HG03095 (cell line): ENCODE measurements at regions not wholly inside any gene's neighbourhood (a gene's known extent, or its start where the extent isn't known, plus 50 kb on each side); places are given as distances from the start of the nearest gene placed in this dataset.
"Not testable (repeated sequence)": the region's sequence is repeated elsewhere in the genome, so short reads cannot be mapped to it uniquely, and the experiment has no call there.

Experiments
- ATAC-seq: cut with Tn5 transposase; IDR thresholded peaks from one replicate; pipeline ENCODE4 v1.9.1; 2021; ENCODE audit warnings: moderate library complexity; ENCODE audit not compliant: unreplicated experiment

DNA sequence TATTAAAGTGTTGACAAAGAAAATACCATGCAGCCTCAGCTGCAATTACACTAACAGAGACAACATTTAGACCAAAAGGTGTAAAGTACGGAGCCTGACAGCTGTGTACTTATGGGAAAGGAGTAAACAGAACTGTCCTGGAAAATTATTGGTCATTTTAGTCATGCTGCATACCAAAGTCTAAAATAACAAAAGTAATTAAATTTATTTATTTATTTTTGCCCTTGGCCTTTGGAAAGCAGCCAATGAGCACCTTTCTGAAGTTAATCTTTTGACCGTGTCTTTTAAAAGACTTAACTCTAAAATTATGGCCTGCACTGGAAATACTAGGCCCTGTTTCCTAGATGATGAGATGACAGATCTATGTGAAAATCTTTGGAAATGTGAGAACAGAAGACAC is 597.6 kb downstream of the NXPH1 start:
- ATAC-seq = no peak

DNA sequence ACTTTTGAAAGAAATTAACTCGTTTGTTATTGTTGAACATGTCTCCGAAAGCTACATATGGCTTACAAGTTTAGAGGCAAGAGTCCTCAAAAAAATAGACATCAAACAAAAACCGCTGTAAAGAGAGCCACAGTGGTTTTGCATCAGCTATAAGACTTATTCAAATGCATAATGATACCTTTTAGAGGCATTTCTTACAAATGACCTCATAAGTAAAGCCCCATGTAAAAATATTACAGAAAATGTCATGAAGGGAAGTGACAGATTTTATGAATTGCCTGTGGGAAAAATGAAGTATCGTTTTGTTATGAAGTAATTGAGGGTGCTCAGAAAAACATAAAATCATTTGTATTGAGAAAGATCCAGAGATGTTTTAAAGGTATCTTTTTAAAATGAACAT is 598.0 kb downstream of the NXPH1 start:
- ATAC-seq = no peak

DNA sequence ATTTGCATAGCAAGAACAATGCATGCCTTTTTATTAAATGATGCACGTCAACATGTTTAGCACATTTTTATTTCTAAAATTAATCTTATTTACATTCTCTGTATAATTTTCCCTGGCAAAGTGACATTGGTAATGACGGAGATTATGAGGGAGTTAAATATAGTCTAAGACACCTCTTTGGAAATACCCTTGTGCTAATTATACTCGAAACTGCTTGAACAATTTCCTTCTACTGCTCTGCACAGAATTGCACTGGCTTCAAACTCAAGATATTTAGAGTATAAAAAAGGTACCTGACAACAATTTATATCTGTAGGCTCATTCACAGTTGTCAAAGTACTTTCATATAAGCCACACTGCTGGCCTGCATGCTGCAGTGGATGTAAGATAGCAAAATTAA is 602.7 kb downstream of the NXPH1 start:
- no peak for ATAC-seq

DNA sequence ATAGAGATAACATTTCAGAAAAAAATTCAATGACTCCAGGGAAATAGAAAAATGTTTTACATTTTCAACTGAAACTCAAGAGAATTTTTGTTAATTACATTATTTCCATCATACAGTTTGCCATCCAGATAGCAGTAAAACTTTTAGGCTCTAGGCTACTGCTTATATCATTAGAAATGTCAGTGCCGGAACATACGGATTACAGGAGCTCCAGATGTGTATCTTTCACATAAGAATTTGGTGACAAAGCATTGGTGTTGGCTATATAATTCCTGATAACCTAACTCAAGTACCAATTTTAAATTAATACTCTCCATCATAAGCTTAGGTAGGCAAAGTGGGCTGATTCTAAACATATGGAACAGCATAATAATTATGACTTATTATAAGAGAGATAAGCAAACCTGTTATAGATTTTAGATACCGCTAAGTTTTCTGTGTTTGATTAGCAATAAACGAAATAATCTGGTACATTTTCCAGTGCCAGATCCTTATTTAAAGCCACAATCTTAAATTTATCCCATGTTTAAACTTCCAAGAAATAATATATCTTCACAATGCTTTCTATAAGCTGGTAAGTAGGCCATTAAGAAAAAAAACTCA is 637.9 kb downstream of the NXPH1 start:
- no peak for ATAC-seq

DNA sequence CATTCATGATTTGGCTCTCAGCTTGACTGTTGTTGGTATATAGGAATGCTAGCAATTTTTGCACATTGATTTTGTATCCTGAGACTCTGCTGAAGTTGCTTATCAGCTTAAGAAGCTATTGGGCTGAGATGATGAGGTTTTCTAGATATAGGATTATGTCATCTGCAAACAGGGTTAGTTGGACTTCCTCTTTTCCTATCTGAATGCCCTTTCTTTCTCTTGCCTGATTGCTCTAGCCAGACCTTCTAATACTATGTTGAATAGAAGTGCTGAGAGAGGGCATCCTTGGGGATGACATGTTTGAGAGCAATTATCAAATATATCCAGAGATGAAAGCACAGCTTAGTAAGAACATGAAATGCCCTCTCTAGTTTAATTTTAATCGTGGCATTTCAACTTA is 642.4 kb downstream of the NXPH1 start:
- ATAC-seq = not testable (repeated sequence)

DNA sequence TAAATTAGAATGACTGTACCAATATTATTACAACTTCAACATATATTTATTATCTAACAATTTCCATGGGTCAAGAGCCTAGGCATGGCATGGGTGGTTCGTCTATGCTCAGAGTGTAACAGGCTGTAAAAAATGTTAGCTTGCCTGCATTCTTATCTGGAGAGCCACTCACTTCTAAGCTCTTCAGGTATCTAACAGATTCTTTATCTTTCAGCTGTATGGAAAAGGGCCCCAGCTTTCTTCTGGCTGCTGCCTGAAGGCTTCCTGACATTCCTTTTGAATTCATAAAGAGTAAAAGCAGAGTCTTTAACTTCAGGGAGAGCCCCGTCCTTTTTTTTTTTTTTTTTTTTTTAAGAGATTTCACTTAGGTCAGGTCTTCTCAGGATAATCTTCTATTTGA is 648.8 kb downstream of the NXPH1 start:
- ATAC-seq = no peak

DNA sequence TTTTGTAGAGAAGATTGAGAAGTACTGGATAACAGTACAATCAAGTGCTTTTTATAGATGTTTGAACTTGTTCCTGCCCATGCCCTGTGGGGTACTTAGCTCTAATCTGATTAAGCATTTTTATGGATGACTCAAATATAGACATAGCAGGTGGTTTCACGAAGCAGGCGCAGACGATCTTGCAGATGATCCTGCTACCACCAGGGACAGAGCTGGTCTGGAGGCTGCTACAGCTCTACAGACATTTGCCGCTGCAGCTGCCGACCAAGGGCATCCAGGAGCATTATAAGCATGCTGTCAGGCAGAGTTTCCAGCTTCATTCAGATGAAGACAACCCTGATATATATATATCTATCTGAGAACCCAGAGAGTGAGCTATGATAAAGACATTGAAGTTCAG is 650.4 kb downstream of the NXPH1 start:
- no peak for ATAC-seq

DNA sequence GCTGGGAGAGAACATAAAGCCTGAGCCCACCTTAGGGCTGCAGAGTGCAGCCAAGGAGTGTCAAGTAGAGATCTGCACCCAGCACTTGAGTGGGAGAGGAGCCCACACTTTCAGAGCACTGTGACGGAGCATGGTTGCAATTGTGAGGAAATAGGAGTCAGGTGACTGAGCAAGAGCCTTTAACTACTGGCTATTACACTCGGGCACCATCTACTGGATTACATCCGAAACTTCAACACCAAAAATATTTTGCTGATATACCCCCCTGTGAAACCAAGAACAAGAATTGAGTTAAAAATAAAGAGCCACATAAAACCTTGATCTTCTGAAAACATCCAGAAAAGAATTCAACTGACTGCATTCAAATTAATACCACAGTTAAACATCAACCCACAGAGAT is 657.9 kb downstream of the NXPH1 start:
- ATAC-seq = no peak

DNA sequence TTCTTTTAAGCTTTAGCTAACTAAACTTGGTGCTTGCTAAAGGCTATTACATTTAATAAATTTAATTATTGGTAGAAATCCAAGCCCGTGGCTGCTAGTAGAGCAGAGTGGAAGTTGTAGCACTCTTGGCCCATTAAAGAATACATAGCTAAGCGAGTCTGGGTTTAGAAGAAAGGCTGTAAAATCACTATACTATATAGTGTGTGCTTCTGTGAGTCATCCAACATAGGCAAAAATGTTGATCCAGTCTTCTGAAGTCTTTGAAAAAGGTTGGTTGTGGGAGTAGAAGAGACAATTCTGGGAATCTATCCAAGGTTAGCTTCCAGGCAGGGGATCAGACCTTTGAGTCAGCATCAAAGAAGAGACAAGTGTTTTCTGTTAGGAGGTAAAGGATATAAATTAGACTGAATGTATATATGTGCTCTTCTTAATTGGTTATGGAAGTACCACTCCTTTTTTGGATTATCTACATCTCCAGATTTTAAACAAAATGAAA is 664.2 kb downstream of the NXPH1 start:
- ATAC-seq = no peak

DNA sequence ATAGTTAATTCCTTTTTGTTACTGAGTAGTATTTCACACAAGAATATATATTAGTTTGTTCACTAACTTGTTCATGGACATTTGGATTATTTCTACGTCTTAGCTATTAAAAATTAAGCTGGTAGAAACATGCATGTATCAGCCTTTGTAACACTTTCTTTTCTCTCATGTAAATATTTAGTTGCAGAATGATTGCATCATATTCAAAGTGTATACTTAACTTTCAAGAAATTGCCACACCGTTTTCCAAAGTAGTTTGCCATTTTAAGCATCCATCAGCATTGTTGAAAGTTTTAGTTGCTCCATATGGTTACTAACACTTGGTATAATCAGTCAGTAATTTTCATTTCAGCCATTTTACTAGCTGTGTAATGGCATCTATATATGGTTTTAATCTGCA is 666.9 kb downstream of the NXPH1 start:
- no peak for ATAC-seq

DNA sequence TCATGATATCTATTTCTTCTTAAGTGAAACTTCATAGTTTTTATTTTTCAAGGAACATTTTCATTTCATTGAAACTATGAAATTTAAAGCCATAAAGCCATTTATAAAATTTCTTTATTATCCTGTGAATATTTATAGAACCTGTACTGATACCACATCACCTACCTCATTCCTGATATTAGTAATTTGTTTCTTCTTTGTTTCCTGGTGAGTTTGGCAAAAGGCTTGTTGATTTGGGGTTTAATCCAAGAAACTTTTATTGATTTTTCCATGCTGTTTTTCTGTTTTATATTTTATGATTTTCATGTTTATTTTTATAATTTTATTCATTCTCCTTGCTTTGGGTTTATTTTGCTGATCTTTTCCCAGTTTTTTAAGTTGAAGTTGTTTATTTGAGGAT is 669.4 kb downstream of the NXPH1 start:
- ATAC-seq = no peak

DNA sequence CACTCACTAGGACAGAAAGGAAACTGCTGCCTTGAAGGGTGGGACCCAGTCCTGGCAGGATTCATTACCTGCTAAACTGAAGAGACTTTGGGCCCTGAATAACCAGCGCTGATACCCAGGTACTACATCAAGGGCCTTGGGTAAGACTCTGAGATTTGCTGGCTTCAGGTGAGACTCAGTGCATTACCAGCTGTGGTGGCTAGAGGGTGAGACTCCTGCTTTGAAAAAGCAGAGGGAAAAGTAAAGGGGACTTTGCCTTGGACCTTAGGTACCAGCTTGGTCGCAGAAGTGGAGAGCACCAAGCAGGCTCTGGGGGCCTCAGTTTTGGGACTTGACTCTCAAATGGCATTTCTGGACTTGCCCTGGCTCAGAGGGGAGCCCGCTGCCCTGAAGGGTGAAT is 673.3 kb downstream of the NXPH1 start:
- no peak for ATAC-seq

DNA sequence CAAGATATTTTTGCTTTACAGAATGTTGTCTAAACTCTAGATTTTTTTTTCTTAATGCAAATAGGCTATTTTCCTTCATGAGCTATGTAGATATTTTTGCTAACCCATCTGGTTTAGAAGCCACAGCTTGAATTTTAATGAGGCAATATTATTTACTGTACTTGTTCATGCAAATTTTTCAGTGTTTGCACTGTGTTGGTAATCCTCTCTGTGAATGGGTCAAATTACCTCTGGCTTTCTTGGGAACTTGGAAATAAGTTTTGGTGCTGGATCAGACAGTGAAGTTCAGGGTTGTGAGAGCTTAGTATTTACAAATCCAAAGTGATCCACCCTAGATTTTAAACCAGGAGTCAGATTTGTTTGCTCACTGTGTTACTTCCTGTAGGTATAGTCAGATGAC is 686.9 kb downstream of the NXPH1 start:
- ATAC-seq = no peak

DNA sequence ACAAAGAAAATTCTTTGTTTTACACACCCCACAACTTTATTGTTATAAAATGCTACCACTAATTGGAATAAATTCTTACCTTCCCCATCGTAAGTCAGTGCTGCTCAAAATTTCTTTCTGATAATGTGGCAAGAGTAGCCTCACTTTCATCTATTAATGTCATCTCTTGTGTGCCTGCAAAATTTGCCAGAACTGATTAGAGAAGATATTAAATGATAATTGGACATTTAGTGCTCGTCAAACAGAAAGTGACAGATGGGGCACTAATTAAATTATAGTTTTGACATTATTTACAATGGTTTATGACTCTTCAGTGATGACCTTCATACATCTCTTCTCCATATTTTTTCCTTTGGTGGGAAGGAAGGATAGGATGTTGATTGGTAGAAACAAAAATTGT is 690.9 kb downstream of the NXPH1 start:
- no peak for ATAC-seq

DNA sequence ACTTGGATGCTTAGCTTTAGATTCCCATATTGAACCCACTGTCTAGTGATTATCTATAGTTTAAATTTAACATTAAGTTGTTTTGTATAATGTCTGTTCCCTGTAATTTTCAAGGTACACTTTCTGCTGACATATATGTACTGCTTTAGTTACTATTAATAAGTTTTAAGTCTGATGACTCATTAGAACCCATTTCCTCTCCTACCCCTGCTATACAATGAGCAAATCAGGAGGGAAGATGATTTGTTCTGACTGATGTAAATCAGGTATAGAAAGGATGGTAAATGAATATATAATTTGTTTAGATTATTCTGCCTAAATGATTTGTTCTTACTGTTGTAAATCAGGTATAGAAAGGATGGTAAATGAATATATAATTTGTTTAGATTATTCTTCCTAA is 691.8 kb downstream of the NXPH1 start:
- ATAC-seq = no peak

DNA sequence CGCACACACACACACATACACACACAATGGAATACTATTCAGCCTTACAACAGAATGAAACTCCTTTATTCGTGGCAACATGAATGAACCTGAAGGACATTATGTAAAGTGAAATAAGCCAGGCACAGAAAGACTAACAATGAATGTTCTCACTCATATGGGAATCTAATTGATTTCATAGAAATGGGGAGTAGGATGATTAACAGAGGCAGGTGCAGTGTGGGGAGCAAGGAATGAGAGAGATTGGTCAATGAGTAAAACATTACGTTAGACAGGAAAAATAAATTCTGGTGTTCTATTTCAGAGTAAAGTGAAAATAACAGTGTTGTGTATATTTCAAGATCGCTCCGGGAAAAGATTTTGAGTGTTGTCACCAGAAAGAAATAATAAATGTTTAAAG is 694.5 kb downstream of the NXPH1 start:
- ATAC-seq = no peak

DNA sequence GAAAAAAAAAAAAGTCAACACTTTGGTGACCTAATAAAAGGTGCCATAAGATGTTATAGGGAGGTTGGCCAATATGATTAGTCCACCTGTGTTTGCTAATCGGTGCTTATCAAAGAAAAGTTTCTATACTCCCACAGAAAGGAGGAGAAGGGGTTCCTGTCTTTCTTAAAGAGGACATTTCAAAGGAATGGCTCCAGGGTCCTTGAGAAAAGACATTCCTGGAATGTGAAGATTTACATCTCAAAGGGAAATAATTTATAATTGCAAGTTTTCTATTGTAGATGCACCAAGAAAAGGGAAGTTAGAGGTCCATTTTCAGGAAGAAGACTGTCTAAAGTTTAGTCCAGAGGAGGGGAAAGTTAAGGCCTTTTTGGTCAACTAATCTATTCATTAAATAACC is 715.3 kb downstream of the NXPH1 start:
- ATAC-seq = no peak

DNA sequence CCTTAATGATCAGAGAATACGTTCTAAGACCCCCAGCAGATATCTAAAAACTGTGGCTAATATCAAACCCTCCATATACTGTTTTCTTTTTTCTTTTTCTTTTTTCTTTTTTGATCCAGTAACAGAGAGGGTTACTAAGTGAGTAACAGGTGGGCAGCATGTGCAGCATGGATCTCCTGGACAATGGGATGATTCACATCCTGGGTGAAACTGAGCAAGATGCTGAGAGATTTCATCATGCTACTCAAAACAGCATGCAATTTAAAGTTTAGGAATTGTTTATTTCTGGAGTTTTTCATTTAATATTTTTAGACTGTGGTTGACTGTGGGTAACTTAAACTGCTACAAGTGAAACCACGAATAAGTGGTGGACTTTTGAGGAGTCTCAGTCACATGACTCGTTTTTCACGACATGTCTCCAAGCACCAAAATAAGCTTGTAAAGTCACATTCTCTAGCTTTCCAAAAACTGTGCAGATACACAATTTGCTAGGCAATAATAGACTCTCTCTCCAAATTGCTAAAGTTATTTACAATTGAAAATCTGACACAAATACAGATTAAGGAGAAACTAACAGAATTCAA is 716.2 kb downstream of the NXPH1 start:
- no peak for ATAC-seq

DNA sequence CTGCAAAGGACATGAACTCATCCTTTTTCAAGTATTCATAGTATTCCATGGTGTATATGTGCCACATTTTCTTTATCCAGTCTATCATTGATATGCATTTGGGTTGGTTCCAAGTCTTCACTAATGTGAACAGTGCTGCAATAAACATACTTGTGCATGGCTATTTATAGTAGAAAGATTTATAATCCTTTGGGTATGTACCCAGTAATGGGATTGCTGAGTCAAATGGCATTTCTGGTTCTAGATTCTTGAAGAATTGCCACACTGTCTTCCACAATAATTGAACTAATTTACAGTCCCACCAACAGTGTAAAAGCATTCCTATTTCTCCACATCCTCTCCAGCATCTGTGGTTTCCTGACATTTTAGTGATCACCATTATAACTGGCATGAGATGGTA is 730.3 kb downstream of the NXPH1 start:
- ATAC-seq = not testable (repeated sequence)

DNA sequence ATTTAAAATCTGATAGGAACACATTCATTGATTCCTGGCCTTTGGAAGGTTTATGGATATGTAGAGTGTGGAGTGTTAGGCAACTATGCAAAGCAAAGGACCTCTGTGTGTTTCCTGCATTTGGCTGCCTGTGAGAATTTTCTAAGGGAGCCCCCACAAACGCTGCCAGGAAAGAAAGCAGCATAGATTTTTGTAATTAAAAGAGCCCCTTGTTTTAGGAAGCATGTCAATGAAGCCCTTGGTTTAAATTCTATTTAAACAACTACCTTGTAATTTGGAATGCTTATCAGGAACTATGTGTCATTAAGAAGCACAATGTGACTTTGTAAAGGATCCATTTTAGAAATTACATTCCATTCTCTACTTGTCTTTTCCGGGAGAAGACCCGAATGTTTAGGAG is 742.5 kb downstream of the NXPH1 start:
- no peak for ATAC-seq

DNA sequence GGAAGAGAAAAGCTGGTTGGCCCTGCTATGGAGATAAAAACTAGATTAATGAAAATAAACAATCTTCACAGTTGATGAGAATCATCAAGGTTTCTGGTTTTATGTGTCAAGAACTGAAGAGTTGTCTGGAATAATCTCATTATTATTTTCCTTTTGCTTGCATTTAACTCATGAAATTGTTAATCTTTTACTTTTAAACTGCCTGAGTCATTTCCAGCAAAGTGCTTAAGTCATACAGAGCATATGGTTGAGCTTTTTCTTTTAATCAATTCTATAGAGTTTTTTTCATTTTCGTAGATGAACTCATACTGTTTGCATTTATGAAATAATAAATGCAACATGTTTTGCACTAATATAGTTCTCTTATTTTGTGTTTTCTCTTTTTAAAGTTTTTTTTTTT is 747.9 kb downstream of the NXPH1 start:
- ATAC-seq = no peak

DNA sequence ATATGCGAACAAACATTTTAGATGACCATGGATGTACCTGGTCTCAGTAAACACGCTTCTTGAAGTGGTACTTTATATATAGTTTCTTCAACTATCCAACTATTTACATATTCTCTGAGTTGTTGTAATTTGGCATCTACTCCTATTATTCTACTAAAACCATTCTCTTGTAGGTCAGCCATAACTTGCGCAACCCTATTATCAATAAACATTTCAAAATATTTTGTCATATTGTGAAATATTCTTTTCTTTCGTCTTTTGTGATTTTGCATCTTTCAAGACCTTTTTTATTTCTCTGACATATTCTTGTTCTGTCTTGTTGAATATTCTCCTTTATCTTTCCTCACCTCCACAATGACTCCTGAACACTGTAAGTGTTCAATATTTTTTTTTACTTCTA is 753.3 kb downstream of the NXPH1 start:
- ATAC-seq = no peak

DNA sequence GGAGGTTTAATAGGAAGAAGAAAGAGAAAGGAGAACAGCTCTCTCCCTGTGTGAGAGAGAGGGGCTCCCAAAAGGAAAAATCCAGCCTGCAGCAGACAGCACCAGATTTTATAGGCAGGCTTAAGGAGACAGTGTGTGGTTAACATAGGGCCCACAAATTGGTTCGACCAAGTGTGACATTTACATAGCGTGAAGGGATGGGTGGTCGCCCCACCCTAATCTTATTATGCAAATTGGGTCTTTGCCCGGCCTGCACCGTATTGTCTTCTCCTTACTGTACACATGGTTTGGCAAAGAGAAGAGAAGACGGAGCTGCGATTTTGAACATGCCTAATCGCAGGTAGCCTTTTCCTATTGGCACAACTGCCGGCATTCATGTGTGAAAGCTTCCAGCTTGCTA is 756.3 kb downstream of the NXPH1 start:
- ATAC-seq = no peak
